ENCODE measurements at regions not wholly inside any gene's neighbourhood (a gene's known extent, or its start where the extent isn't known, plus 50 kb on each side); places are given as distances from the start of the nearest gene placed in this dataset.

GRCh38 chr14:106681161-106681560, 1154.8 kb downstream of the TMEM121 start:
- no peak for TF ChIP-seq CTCF (IDR thresholded peaks at IDR 0.05)
- TF ChIP-seq POLR2A (IDR thresholded peaks at IDR 0.05) = no peak
